Activated naive CD4-positive, alpha-beta T cell treated with anti-CD3 and anti-CD28 coated beads, Interleukin-2, amount 50 U/mL, for 72 hours (primary cell): ENCODE measurements at regions not wholly inside any gene's neighbourhood (a gene's known extent, or its start where the extent isn't known, plus 50 kb on each side); places are given as distances from the start of the nearest gene placed in this dataset.
"Not testable (repeated sequence)": the region's sequence is repeated elsewhere in the genome, so short reads cannot be mapped to it uniquely, and the experiment has no call there.

Experiments
- ATAC-seq, 2 donors: fragments of 150-1000 bp; cut with Tn5 transposase; 2 replicates each; pipeline ENCODE4 v1.10.0; 2021; ENCODE audit warnings: mild to moderate bottlenecking in 2 of 2, moderate library complexity in 2 of 2
- DNase-seq, 2 donors: peaks; one replicate each; pipeline ENCODE4 v3.0.0; 2021 to 2022; ENCODE audit warnings: low spot score in 2 of 2
- H3K27ac Mint-ChIP-seq, 2 donors: one replicate each; pipeline ENCODE4 v1.8.0; 2022; ENCODE audit warnings: mild to moderate bottlenecking in 2 of 2, mixed read lengths in 2 of 2
- H3K36me3 Mint-ChIP-seq, 2 donors: one replicate each; pipeline ENCODE4 v1.8.0; 2022; ENCODE audit warnings: mixed read lengths in 2 of 2
- H3K9me3 Mint-ChIP-seq, 2 donors: one replicate each; pipeline ENCODE4 v1.8.0; 2022; ENCODE audit warnings: mixed read lengths in 2 of 2

- peaks cover 21 to 22% of the 10 kb centered on the region in 2 donors for H3K9me3 Mint-ChIP-seq
- H3K27ac Mint-ChIP-seq, result no peak overlapping the region
Measured at GRCh38 chr3:21020043-21020442, 731.0 kb downstream of the ZNF385D start.

GRCh38 chr3:21017115-21017852 is 733.7 kb downstream of the ZNF385D start:
- DNase-seq (no peak), ATAC-seq (no peak)
- Mint-ChIP-seq H3K9me3 (peaks cover 27 to 44% of the 10 kb centered on the region in 2 donors), H3K27ac (no peak overlapping the region), H3K36me3 (peaks cover 0 to 20% of the 10 kb centered on the region in 2 donors)

More at GRCh38 chr3:21020043-21020442, 731.0 kb downstream of the ZNF385D start:
- ATAC-seq, result no peak
- DNase-seq, result no peak
- peaks cover 0 to 11% of the 10 kb centered on the region in 2 donors for H3K36me3 Mint-ChIP-seq

- H3K36me3 Mint-ChIP-seq, result peaks cover 0 to 20% of the 10 kb centered on the region in 2 donors
- ATAC-seq (no peak), DNase-seq (no peak)
- H3K27ac Mint-ChIP-seq, result no peak overlapping the region
- peaks cover 27 to 53% of the 10 kb centered on the region in 2 donors for H3K9me3 Mint-ChIP-seq
Measured at GRCh38 chr3:21013566-21013965, 737.4 kb downstream of the ZNF385D start.

DNA sequence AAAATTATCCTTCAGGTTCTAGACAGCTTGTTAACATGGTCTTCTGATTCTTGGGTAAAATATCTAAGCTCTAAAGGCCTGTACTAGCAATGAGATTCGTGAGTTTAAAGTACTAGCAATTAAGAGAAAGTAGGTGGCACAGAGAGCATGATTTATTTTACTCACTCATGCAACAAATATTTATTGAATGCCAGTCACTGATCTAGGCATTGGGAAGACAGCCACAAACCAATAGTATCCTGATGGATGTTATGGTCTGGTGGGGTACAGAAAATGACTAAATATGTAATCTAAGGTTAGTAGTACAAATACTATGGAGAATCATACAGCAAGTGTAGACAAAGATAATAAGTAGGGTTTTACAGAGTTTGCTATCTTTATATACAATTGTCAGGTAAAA is 751.3 kb downstream of the ZNF385D start:
- ATAC-seq (no peak), DNase-seq (no peak)
- H3K27ac Mint-ChIP-seq, result no peak overlapping the region
- no peaks in the 10 kb centered on the region for H3K36me3 Mint-ChIP-seq
- H3K9me3 Mint-ChIP-seq, result peaks cover 3 to 12% of the 10 kb centered on the region in 2 donors

DNA sequence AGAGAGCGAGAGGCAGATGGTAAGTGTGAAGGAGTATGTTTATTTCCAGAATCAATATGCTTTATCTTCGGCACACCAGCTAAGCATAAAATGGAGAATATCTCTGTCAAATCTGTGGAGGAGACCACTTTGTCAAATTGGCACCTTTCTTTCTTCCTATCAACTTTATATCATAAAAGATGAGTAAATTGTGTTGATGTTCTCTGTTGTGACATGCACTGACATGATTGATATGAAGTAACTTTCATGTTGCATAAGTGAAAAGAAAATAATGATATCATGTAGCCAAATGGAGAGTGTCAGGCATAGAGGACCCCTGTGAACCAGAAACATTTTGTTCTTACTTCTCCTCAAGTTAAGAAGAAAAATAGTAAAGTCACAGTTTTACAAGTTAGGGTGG is 753.8 kb downstream of the ZNF385D start:
- no peak for ATAC-seq
- H3K27ac Mint-ChIP-seq, result no peak overlapping the region
- peaks cover 3 to 4% of the 10 kb centered on the region in 2 donors for H3K9me3 Mint-ChIP-seq
- H3K36me3 Mint-ChIP-seq, result no peaks in the 10 kb centered on the region
- DNase-seq, result no peak

- Mint-ChIP-seq H3K9me3 (peaks cover 3 to 6% of the 10 kb centered on the region in 2 donors), H3K36me3 (no peaks in the 10 kb centered on the region), H3K27ac (no peak overlapping the region)
- DNase-seq, result no peak
- no peak for ATAC-seq
Measured at GRCh38 chr3:20990896-20991295, 760.1 kb downstream of the ZNF385D start.

- ATAC-seq, H3K27ac Mint-ChIP-seq, H3K36me3 Mint-ChIP-seq, H3K9me3 Mint-ChIP-seq, DNase-seq: not testable (repeated sequence)
Measured at GRCh38 chr3:20989653-20990052, 761.4 kb downstream of the ZNF385D start.

DNA sequence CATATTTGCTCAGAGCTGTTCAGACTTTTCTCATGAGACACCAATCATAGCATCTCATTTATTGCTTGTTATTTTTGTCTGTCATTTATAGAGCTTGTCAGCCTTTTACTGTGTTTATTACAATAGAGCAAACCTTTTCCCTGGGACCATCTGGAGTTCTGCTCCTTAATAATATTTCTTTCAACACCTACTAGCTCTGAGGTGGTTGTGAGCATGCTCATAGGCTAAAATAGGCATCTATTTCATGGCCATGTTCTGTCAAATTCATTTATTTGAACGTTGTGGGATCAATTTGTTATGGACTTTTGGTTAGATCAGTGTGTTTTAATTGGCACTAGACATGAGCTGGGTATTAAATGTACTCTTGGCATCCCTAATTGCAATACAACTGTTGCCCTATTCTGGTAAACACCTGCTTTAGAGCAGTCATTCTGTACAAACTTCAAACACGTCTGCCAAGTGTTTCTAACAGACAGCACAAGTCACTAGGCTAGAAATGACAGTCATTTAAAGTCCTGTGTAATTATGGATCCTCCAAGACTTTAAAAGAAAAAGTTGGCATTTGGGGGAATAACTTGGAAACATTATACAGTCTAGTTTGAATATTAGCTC is 766.3 kb downstream of the ZNF385D start:
- ATAC-seq, result no peak
- peaks cover 8 to 10% of the 10 kb centered on the region in 2 donors for H3K9me3 Mint-ChIP-seq

DNA sequence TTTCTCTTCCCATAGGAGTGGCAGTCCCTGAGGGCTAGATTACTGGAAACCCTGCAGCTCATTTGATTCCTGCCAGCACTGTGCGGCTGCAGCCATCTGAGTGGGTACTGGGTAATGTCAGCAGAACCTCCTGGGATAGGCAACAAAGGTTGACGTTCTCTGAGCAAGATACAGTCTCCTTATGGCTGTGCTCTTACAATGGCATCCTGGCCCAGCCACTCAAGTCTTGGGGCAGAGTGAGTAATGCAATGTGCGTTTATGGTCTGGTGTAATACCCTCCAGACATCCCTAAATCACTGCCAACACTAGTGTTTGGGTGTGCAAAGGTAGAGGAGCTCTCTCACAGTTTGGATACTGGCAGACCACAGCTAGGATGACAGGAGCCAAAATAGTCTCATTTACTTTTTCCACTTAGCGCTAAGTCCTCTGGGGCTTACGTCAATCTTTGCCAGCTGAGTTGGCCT is 775.8 kb downstream of the ZNF385D start:
- no peak overlapping the region for H3K27ac Mint-ChIP-seq
- H3K9me3 Mint-ChIP-seq, result peaks cover 15 to 17% of the 10 kb centered on the region in 2 donors
- DNase-seq, result no peak
- peaks cover 0 to 9% of the 10 kb centered on the region in 2 donors for H3K36me3 Mint-ChIP-seq
- no peak for ATAC-seq

More for the DNA sequence above, 766.3 kb downstream of the ZNF385D start:
- no peak overlapping the region for H3K27ac Mint-ChIP-seq
- no peaks in the 10 kb centered on the region for H3K36me3 Mint-ChIP-seq
- DNase-seq, result no peak

- peaks cover 0 to 14% of the 10 kb centered on the region in 2 donors for H3K36me3 Mint-ChIP-seq
- DNase-seq, result no peak
- H3K9me3 Mint-ChIP-seq, result peaks cover 20 to 23% of the 10 kb centered on the region in 2 donors
- ATAC-seq, result no peak
- no peak overlapping the region for H3K27ac Mint-ChIP-seq
Measured at GRCh38 chr3:20974396-20974795, 776.6 kb downstream of the ZNF385D start.

GRCh38 chr3:20970807-20971206 is 780.2 kb downstream of the ZNF385D start:
- H3K27ac Mint-ChIP-seq, DNase-seq, ATAC-seq: not testable (repeated sequence)
- peaks cover 31 to 33% of the 10 kb centered on the region in 2 donors for H3K9me3 Mint-ChIP-seq
- H3K36me3 Mint-ChIP-seq, result peaks cover 0 to 20% of the 10 kb centered on the region in 2 donors

DNA sequence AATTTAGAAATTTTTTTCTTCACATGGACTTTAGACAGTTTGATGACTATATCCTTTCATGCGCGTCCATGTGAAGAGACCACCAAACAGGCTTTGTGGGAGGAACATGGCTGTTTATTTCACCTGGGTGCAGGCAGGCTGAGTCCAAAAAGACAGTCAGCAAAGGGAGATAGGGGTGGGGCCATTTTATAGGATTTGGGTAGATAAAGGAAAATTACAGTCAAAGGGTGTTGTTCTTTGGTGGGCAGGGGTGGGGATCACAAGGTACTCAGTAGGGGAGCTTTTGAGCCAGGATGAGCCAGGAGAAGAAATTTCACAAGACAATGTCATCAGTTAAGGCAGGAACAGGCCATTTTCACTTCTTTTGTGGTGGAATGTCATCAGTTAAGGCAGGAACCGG is 781.5 kb upstream of the SGO1 start:
- DNase-seq, ATAC-seq, H3K27ac Mint-ChIP-seq: not testable (repeated sequence)
- Mint-ChIP-seq H3K9me3 (peaks cover 37% of the 10 kb centered on the region in 2 donors), H3K36me3 (peaks cover 0 to 20% of the 10 kb centered on the region in 2 donors)

- ATAC-seq (no peak), DNase-seq (no peak)
- H3K27ac Mint-ChIP-seq, result no peak overlapping the region
- H3K9me3 Mint-ChIP-seq, result peaks cover 9 to 17% of the 10 kb centered on the region in 2 donors
- peaks cover 0 to 5% of the 10 kb centered on the region in 2 donors for H3K36me3 Mint-ChIP-seq
Measured at GRCh38 chr3:20958161-20958560, 772.2 kb upstream of the SGO1 start.

GRCh38 chr3:20945892-20946291 is 759.9 kb upstream of the SGO1 start:
- DNase-seq (no peak), ATAC-seq (no peak)
- Mint-ChIP-seq H3K36me3 (peaks cover 0 to 24% of the 10 kb centered on the region in 2 donors), H3K9me3 (peaks cover 28 to 32% of the 10 kb centered on the region in 2 donors), H3K27ac (no peak overlapping the region)

DNA sequence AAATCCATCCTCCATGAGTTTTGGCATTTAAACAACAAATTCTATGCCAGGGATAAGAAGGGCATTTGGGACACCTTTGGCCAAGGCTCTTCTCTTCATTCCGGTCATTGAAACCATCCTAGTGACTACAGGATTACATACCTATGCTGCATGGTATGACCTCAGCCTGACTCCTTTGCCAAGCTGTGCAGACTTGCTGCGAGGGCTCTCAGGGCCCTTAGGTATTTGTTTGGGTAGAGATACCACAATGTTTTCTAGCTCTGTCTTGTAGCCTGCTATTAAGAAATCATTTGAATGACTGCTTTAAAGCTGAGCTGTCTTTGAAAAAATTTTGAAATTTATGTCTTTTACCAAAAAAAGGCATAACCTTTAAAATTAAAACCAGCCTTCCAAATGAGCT is 749.8 kb upstream of the SGO1 start:
- no peaks in the 10 kb centered on the region for H3K36me3 Mint-ChIP-seq
- ATAC-seq, result no peak
- no peak for DNase-seq
- peaks cover 14 to 28% of the 10 kb centered on the region in 2 donors for H3K9me3 Mint-ChIP-seq
- no peak overlapping the region for H3K27ac Mint-ChIP-seq

DNA sequence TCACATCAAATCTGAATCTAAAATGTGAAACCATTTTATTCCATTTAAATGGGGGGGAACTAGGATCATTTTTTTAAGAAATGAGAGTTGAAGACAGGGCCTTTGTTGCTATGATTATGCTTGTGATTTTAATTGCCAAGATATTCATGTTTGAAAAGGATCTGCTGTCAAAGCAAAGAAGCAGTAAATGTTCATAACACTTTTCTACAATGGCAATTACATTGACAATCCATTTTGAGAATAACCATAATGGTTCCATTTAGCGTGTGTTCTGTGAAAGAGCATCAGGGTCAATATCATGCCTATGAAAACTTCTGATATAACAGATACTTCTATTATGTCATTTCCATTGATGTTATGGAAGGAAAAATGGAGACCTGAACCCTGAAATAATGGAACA is 745.8 kb upstream of the SGO1 start:
- Mint-ChIP-seq H3K9me3 (peaks cover 26 to 39% of the 10 kb centered on the region in 2 donors), H3K36me3 (no peaks in the 10 kb centered on the region), H3K27ac (no peak overlapping the region)
- no peak for ATAC-seq
- no peak for DNase-seq

- Mint-ChIP-seq H3K27ac (no peak overlapping the region), H3K36me3 (no peaks in the 10 kb centered on the region), H3K9me3 (peaks cover 22 to 39% of the 10 kb centered on the region in 2 donors)
- no peak for DNase-seq
- no peak for ATAC-seq
Measured at GRCh38 chr3:20930034-20930433, 744.0 kb upstream of the SGO1 start.
